ENCODE measurements at regions not wholly inside any gene's neighbourhood (a gene's known extent, or its start where the extent isn't known, plus 50 kb on each side); places are given as distances from the start of the nearest gene placed in this dataset.

GRCh38 chr17:51526507-51526906 lies 266.2 kb downstream of the UTP18 start:
- Histone ChIP-seq H3K27ac (no peak overlapping the region), H3K9ac (ENCODE audit: insufficient read length) (no peak overlapping the region), H3K36me3 (ENCODE audit: insufficient read depth, low read length) (no peaks in the 10 kb centered on the region), H3K4me3 (no peak overlapping the region), H3K9me3 (ENCODE audit: low read depth, low read length) (no peaks in the 10 kb centered on the region)
- TF ChIP-seq POLR2AphosphoS5 (IDR thresholded peaks at IDR 0.05; ENCODE audit: borderline replicate concordance, low read depth, low read length) (no peak), FOXP2 (optimal IDR thresholded peaks at IDR 0.05; ENCODE audit: control extremely low read depth, extremely low read length, insufficient read depth) (no peak), EZH2 (IDR thresholded peaks at IDR 0.05) (no peak)
- DNase-seq (ENCODE audit: low read depth, low spot score) = no peak

DNA sequence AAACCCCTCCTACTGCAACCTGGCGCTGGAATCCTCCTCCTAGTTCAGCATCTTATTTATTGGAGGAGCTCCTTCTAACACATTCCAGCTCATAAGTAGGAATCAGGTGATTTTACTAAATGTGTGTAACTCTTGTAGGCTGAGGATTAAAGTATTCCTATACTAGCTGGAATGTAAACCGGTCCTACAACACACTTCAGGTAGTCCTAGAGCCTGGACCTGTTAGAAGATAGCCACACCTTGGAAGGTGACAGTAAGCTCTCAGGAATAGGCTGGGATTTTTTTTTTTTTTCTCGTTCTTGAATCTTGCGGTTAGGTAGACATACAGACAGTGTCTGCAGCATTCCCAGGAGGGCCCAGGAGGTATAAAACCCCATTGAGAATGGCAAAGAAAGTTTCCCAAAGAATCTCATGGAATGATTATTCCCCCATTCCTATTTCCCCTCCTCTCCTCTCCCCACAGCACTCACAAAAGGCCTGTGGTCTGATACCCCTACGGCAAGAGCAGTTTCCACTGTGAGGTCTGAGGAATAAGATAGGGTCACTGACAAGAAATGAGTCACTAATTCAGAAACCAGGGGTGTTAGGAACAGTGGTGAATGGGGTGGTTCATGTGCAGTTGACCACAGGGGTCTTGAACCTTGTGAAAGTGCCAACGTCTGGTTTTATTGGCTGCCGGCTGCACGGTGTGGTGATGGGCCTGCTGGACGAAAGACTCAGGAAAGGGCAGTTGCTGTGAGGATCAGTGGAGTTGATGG lies 267.1 kb downstream of the UTP18 start:
- no peak for DNase-seq (ENCODE audit: low read depth, low spot score)
- H3K9me3 ChIP-seq (ENCODE audit: low read depth, low read length) = no peaks in the 10 kb centered on the region
- TF ChIP-seq POLR2AphosphoS5 (IDR thresholded peaks at IDR 0.05; ENCODE audit: borderline replicate concordance, low read depth, low read length) (no peak), FOXP2 (optimal IDR thresholded peaks at IDR 0.05; ENCODE audit: control extremely low read depth, extremely low read length, insufficient read depth) (no peak), EZH2 (IDR thresholded peaks at IDR 0.05) (no peak)
- H3K36me3 ChIP-seq (ENCODE audit: insufficient read depth, low read length) = no peaks in the 10 kb centered on the region
- H3K9ac ChIP-seq (ENCODE audit: insufficient read length) = no peak overlapping the region
- H3K27ac ChIP-seq = no peak overlapping the region
- H3K4me3 ChIP-seq = no peak overlapping the region

GRCh38 chr17:51528111-51528510 lies 267.8 kb downstream of the UTP18 start:
- TF ChIP-seq EZH2 (IDR thresholded peaks at IDR 0.05) (no peak), POLR2AphosphoS5 (IDR thresholded peaks at IDR 0.05; ENCODE audit: borderline replicate concordance, low read depth, low read length) (no peak), FOXP2 (optimal IDR thresholded peaks at IDR 0.05; ENCODE audit: control extremely low read depth, extremely low read length, insufficient read depth) (no peak)
- Histone ChIP-seq H3K9me3 (ENCODE audit: low read depth, low read length) (no peaks in the 10 kb centered on the region), H3K36me3 (ENCODE audit: insufficient read depth, low read length) (no peaks in the 10 kb centered on the region), H3K4me3 (no peak overlapping the region), H3K27ac (no peak overlapping the region), H3K9ac (ENCODE audit: insufficient read length) (no peak overlapping the region)
- DNase-seq (ENCODE audit: low read depth, low spot score) = no peak

DNA sequence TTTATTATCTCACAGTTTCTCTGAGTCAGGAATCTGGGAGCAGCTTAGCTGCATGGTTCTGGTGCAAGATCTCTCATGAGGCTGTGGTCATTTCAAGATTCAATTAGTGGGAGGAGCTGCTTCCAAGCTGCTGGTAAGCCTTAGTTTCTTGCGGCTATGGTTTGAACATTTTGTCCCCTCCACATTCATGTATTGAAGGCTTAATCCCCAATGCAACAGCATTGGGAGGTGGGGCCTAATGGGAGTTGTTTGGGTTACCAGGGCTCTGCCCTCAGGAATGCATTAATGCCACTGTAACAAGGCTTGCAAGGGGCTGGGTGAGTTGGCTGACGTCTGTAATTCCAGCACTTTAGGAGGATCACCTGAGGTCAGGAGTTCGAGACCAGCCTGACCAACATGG lies 272.9 kb downstream of the UTP18 start:
- H3K36me3 ChIP-seq (ENCODE audit: insufficient read depth, low read length) = no peaks in the 10 kb centered on the region
- H3K9ac ChIP-seq (ENCODE audit: insufficient read length) = no peak overlapping the region
- H3K4me3 ChIP-seq = no peak overlapping the region
- no peak for DNase-seq (ENCODE audit: low read depth, low spot score)
- TF ChIP-seq EZH2 (IDR thresholded peaks at IDR 0.05) (no peak), POLR2AphosphoS5 (IDR thresholded peaks at IDR 0.05; ENCODE audit: borderline replicate concordance, low read depth, low read length) (no peak), FOXP2 (optimal IDR thresholded peaks at IDR 0.05; ENCODE audit: control extremely low read depth, extremely low read length, insufficient read depth) (no peak)
- no peak overlapping the region for H3K27ac ChIP-seq
- no peaks in the 10 kb centered on the region for H3K9me3 ChIP-seq (ENCODE audit: low read depth, low read length)

DNA sequence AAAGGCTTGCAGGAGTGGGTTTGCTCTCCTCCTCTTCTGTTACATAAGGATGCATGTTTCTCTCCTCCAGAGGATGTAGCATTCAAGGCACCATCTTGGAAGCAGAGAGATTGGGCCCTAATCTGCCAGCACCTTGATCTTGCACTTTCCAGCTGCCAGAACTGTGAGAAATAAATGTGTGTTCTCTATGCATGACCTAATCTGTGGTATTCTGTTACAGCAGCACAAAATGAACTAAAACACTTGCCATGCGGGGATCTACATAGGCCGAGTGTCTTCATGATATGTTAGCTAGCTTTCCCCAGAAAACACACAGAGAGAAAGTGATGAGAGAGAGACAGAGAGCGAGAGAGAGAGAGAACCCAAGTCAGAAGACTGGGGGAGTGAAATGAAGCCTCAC lies 273.5 kb downstream of the UTP18 start:
- no peak for DNase-seq (ENCODE audit: low read depth, low spot score)
- no peaks in the 10 kb centered on the region for H3K36me3 ChIP-seq (ENCODE audit: insufficient read depth, low read length)
- TF ChIP-seq EZH2 (IDR thresholded peaks at IDR 0.05) = no peak
- no peak for TF ChIP-seq FOXP2 (optimal IDR thresholded peaks at IDR 0.05; ENCODE audit: control extremely low read depth, extremely low read length, insufficient read depth)
- TF ChIP-seq POLR2AphosphoS5 (IDR thresholded peaks at IDR 0.05; ENCODE audit: borderline replicate concordance, low read depth, low read length) = no peak

DNA sequence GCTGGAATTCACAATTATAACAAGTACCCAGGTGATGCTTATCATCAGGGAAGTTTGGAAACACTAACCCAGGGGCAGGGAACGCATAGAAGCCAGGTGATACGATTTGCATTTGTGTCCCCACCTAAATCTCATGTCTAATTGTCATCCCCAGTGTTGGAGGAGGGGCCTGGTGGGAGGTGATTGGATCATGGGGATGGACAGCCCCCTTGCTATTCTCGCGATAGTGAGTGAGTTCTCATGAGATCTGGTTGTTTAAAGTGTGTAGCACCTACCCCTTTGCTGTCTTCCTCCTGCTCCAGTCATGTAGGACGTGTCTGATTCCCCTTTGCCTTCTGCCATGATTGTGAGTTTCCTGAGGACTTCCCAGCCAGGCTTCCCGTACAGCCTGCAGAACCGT lies 276.3 kb downstream of the UTP18 start:
- TF ChIP-seq EZH2 (IDR thresholded peaks at IDR 0.05) (no peak), POLR2AphosphoS5 (IDR thresholded peaks at IDR 0.05; ENCODE audit: borderline replicate concordance, low read depth, low read length) (no peak), FOXP2 (optimal IDR thresholded peaks at IDR 0.05; ENCODE audit: control extremely low read depth, extremely low read length, insufficient read depth) (no peak)
- no peak for DNase-seq (ENCODE audit: low read depth, low spot score)
- no peak overlapping the region for H3K4me3 ChIP-seq
- H3K9me3 ChIP-seq (ENCODE audit: low read depth, low read length) = no peaks in the 10 kb centered on the region
- no peak overlapping the region for H3K27ac ChIP-seq
- H3K9ac ChIP-seq (ENCODE audit: insufficient read length) = no peak overlapping the region
- H3K36me3 ChIP-seq (ENCODE audit: insufficient read depth, low read length) = no peaks in the 10 kb centered on the region

More for the DNA sequence above, 273.5 kb downstream of the UTP18 start:
- Histone ChIP-seq H3K9me3 (ENCODE audit: low read depth, low read length) (no peaks in the 10 kb centered on the region), H3K4me3 (no peak overlapping the region), H3K27ac (no peak overlapping the region), H3K9ac (ENCODE audit: insufficient read length) (no peak overlapping the region)

DNA sequence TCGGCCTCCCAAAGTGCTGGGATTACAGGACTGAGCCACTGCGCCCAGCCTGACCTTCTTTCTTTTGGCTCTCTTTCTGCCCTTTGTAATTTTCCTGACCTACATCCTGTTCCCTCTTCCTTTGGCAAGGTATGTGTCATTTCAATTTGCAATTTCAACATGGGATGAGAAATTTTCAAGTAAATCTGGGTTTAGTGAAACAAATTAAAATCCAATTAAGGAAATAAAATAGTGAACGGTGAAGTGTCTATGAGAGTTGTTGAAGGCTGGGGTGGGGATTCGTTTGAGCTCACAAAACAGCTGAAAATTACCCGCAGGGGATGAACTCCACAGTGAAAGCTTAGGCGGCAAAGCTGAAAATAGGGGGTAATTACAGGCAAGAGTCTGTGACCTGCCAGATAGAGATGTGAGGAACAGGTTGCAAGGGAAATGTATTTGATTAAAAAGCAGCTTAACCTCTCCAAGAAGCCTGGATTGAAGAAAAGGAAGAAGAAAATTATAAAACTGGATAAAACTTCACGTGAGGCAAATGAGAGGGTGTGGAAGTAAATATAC lies 277.7 kb downstream of the UTP18 start:
- H3K9ac ChIP-seq (ENCODE audit: insufficient read length) = no peak overlapping the region
- H3K27ac ChIP-seq = no peak overlapping the region
- H3K9me3 ChIP-seq (ENCODE audit: low read depth, low read length) = no peaks in the 10 kb centered on the region
- no peak for DNase-seq (ENCODE audit: low read depth, low spot score)
- H3K36me3 ChIP-seq (ENCODE audit: insufficient read depth, low read length) = no peaks in the 10 kb centered on the region
- no peak overlapping the region for H3K4me3 ChIP-seq
- TF ChIP-seq FOXP2 (optimal IDR thresholded peaks at IDR 0.05; ENCODE audit: control extremely low read depth, extremely low read length, insufficient read depth) (no peak), EZH2 (IDR thresholded peaks at IDR 0.05) (no peak), POLR2AphosphoS5 (IDR thresholded peaks at IDR 0.05; ENCODE audit: borderline replicate concordance, low read depth, low read length) (no peak)

DNA sequence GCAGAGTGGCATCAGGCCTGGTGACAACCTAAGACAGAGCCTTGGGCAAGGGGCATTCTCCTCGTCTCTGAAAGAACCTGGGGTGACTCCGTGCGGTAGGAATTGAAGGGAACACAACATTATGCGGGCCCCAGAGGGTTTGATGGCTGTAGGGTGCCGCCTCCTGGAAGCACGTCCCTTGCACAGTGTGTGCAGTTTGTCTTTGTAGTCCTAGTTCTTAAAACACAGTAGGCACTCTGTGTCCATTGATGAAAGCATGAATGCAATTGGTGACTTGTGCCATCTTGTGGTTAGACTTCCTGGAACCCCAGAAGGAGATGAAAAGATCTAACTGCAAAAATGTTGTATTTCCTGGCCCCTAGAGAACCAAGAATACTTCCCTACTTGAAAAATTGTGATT lies 279.8 kb downstream of the UTP18 start:
- Histone ChIP-seq H3K4me3 (no peak overlapping the region), H3K9me3 (ENCODE audit: low read depth, low read length) (no peaks in the 10 kb centered on the region), H3K36me3 (ENCODE audit: insufficient read depth, low read length) (no peaks in the 10 kb centered on the region), H3K27ac (no peak overlapping the region), H3K9ac (ENCODE audit: insufficient read length) (no peak overlapping the region)
- no peak for TF ChIP-seq EZH2 (IDR thresholded peaks at IDR 0.05)
- no peak for TF ChIP-seq POLR2AphosphoS5 (IDR thresholded peaks at IDR 0.05; ENCODE audit: borderline replicate concordance, low read depth, low read length)
- TF ChIP-seq FOXP2 (optimal IDR thresholded peaks at IDR 0.05; ENCODE audit: control extremely low read depth, extremely low read length, insufficient read depth) = no peak
- no peak for DNase-seq (ENCODE audit: low read depth, low spot score)
